A673 (cell line): ENCODE measurements at regions not wholly inside any gene's neighbourhood (a gene's known extent, or its start where the extent isn't known, plus 50 kb on each side); places are given as distances from the start of the nearest gene placed in this dataset.
"Not testable (repeated sequence)": the region's sequence is repeated elsewhere in the genome, so short reads cannot be mapped to it uniquely, and the experiment has no call there.

Experiments used
- BruUV-seq: library from RNA; stranded (reverse); fragments of 400-500 nt; replicated peaks from 2 replicates; lab custom pipeline; 2021; lab: Mats Ljungman, UMichigan
- CTCF ChIA-PET: fragments of 300-600 bp; sonication (Branson Sonifier 250); formaldehyde crosslinking; loops from one replicate; lab custom pipeline; 2022; ENCODE audit warnings: antibody characterized with exemption; lab: Charles Lee
- POLR2A ChIA-PET: fragments of 300-600 bp; sonication (Branson Sonifier 250); formaldehyde crosslinking; loops from one replicate; lab custom pipeline; 2022; ENCODE audit warnings: antibody characterized with exemption; ENCODE audit not compliant: low non-redundant PET; lab: Charles Lee
- DNase-seq: peaks from one replicate; pipeline ENCODE4 v3.0.0-alpha.2; 2015; ENCODE audit warnings: low spot score
- H3K27ac ChIP-seq: fragments of 200-600 bp; sonication (generic); 2 replicates; pipeline ENCODE4 v1.5.1; 2016; ENCODE audit warnings: mixed run types, low read depth, mild to moderate bottlenecking, mixed read lengths, antibody characterized with exemption, low read length; ENCODE audit not compliant: poor library complexity, severe bottlenecking
- H3K27me3 ChIP-seq: fragments of 200-600 bp; sonication (generic); replicated peaks from 2 replicates; pipeline ENCODE4 v1.6.1; 2017; ENCODE audit warnings: mixed run types, low read depth, mild to moderate bottlenecking, mixed read lengths, antibody characterized with exemption, low read length; ENCODE audit not compliant: insufficient read depth, poor library complexity
- H3K36me3 ChIP-seq: fragments of 200-600 bp; sonication (generic); 2 replicates; pipeline ENCODE4 v1.6.1; 2016; ENCODE audit warnings: mixed run types, mild to moderate bottlenecking, mixed read lengths, antibody characterized with exemption, low read length; ENCODE audit not compliant: insufficient read depth, poor library complexity, severe bottlenecking
- H3K4me1 ChIP-seq: fragments of 200-600 bp; sonication (generic); 2 replicates; pipeline ENCODE4 v1.6.1; 2017; ENCODE audit warnings: mixed run types, mild to moderate bottlenecking, mixed read lengths, antibody characterized with exemption, low read length; ENCODE audit not compliant: insufficient read depth, poor library complexity, severe bottlenecking
- H3K4me3 ChIP-seq: fragments of 200-600 bp; sonication (generic); 2 replicates; pipeline ENCODE4 v1.5.1; 2016; ENCODE audit warnings: low read depth, mixed run types, mild to moderate bottlenecking, mixed read lengths, low read length; ENCODE audit not compliant: poor library complexity, severe bottlenecking
- H3K9me3 ChIP-seq: fragments of 200-600 bp; sonication (generic); 2 replicates; pipeline ENCODE4 v1.6.1; 2016; ENCODE audit warnings: mixed run types, low read depth, mild to moderate bottlenecking, mixed read lengths, antibody characterized with exemption, low read length; ENCODE audit not compliant: poor library complexity, severe bottlenecking
- CTCF ChIP-seq: fragments of 300-800, 200-600 bp; sonication (generic); conservative IDR thresholded peaks from 2 replicates; pipeline ENCODE4 v1.5.1; 2017; ENCODE audit warnings: low read depth, mild to moderate bottlenecking, antibody characterized with exemption, low read length, moderate library complexity, mixed read lengths
- EZH2 ChIP-seq: fragments of 200-600 bp; sonication (generic); IDR thresholded peaks from 2 replicates; pipeline ENCODE4 v1.6.1; 2017; ENCODE audit warnings: borderline replicate concordance, low read depth, mild to moderate bottlenecking, mixed read lengths, antibody characterized with exemption, low read length; ENCODE audit not compliant: poor library complexity, severe bottlenecking
- intact Hi-C: fragments of 100-400 bp; cut with micrococcal nuclease; formaldehyde crosslinking; loops from one replicate; pipeline ENCODE4 v1.10.0; 2022; ENCODE audit not compliant: unreplicated experiment

GRCh38 chr6:137811121-137811915 lies 55.7 kb upstream of the TNFAIP3 start:
- CTCF ChIA-PET = interaction anchor here (0.6 to 1.2 kb wide), 2 partner anchors 11 to 55 kb away, joined by 4 to 5 read pairs; no protein-coding TSS in a partner anchor
- BruUV-seq = no TSS peak
- no peaks in the 10 kb centered on the region for H3K4me1 ChIP-seq
- intact Hi-C loops = no loop called here
- no peaks in the 10 kb centered on the region for H3K36me3 ChIP-seq
- POLR2A ChIA-PET = no interaction called here
- TF ChIP-seq CTCF = no peak
- no peak for TF ChIP-seq EZH2
- H3K27me3 ChIP-seq = peaks cover 4% of the 10 kb centered on the region
- no peaks in the 10 kb centered on the region for H3K9me3 ChIP-seq
- H3K4me3 ChIP-seq = no peak overlapping the region
- H3K27ac ChIP-seq = no peak overlapping the region
- DNase-seq = no peak

GRCh38 chr6:137811916-137812553 lies 55.0 kb upstream of the TNFAIP3 start:
- no peak for DNase-seq
- Histone ChIP-seq H3K9me3 (no peaks in the 10 kb centered on the region), H3K4me1 (no peaks in the 10 kb centered on the region), H3K27ac (no peak overlapping the region), H3K36me3 (no peaks in the 10 kb centered on the region), H3K4me3 (no peak overlapping the region), H3K27me3 (peaks cover 4% of the 10 kb centered on the region)
- POLR2A ChIA-PET = no interaction called here
- intact Hi-C loops = no loop called here
- TF ChIP-seq EZH2 (no peak), CTCF (no peak)
- BruUV-seq = no TSS peak
- CTCF ChIA-PET = interaction anchor here (1.2 kb wide), 1 partner anchor 12 kb away, joined by 4 read pairs; no protein-coding TSS in a partner anchor

GRCh38 chr6:137813308-137813970 lies 53.6 kb upstream of the TNFAIP3 start:
- intact Hi-C loops = no loop called here
- H3K4me3 ChIP-seq = no peak overlapping the region
- H3K4me1 ChIP-seq = no peaks in the 10 kb centered on the region
- no peak for DNase-seq
- no peak overlapping the region for H3K27ac ChIP-seq
- ChIA-PET CTCF (no interaction called here), POLR2A (no interaction called here)
- H3K36me3 ChIP-seq = no peaks in the 10 kb centered on the region
- H3K9me3 ChIP-seq = no peaks in the 10 kb centered on the region
- TF ChIP-seq CTCF (no peak), EZH2 (no peak)
- no TSS peak for BruUV-seq
- H3K27me3 ChIP-seq = peaks cover 4% of the 10 kb centered on the region

GRCh38 chr6:137814030-137814429 lies 53.0 kb upstream of the TNFAIP3 start:
- H3K27ac ChIP-seq, DNase-seq, H3K4me3 ChIP-seq, H3K27me3 ChIP-seq, H3K9me3 ChIP-seq, H3K36me3 ChIP-seq, CTCF ChIA-PET, POLR2A ChIA-PET, BruUV-seq, intact Hi-C loops, H3K4me1 ChIP-seq: not testable (repeated sequence)
